ENCODE measurements at regions not wholly inside any gene's neighbourhood (a gene's known extent, or its start where the extent isn't known, plus 50 kb on each side); places are given as distances from the start of the nearest gene placed in this dataset.

GRCh38 chr3:18012436-18012835 lies 270.0 kb upstream of the TBC1D5 start:
- TF ChIP-seq CTCF (IDR thresholded peaks at IDR 0.05; ENCODE audit: low read depth, low read length), result no peak
- no peak overlapping the region for H3K4me3 ChIP-seq (ENCODE audit: low read depth, low read length)

GRCh38 chr3:18011387-18011786 lies 269.0 kb upstream of the TBC1D5 start:
- H3K4me3 ChIP-seq (ENCODE audit: low read depth, low read length), result no peak overlapping the region
- no peak for TF ChIP-seq CTCF (IDR thresholded peaks at IDR 0.05; ENCODE audit: low read depth, low read length)

GRCh38 chr3:18010001-18010400 lies 267.6 kb upstream of the TBC1D5 start:
- no peak overlapping the region for H3K4me3 ChIP-seq (ENCODE audit: low read depth, low read length)
- TF ChIP-seq CTCF (IDR thresholded peaks at IDR 0.05; ENCODE audit: low read depth, low read length), result no peak

GRCh38 chr3:18008706-18009368 lies 266.4 kb upstream of the TBC1D5 start:
- TF ChIP-seq CTCF (IDR thresholded peaks at IDR 0.05; ENCODE audit: low read depth, low read length), result no peak

GRCh38 chr3:18007980-18008379 lies 265.5 kb upstream of the TBC1D5 start:
- no peak overlapping the region for H3K4me3 ChIP-seq (ENCODE audit: low read depth, low read length)

More at GRCh38 chr3:18008706-18009368, 266.4 kb upstream of the TBC1D5 start:
- H3K4me3 ChIP-seq (ENCODE audit: low read depth, low read length), result no peak overlapping the region

GRCh38 chr3:17995769-17996168 lies 253.3 kb upstream of the TBC1D5 start:
- no peak for TF ChIP-seq CTCF (IDR thresholded peaks at IDR 0.05; ENCODE audit: low read depth, low read length)
- no peak overlapping the region for H3K4me3 ChIP-seq (ENCODE audit: low read depth, low read length)

More at GRCh38 chr3:18007980-18008379, 265.5 kb upstream of the TBC1D5 start:
- TF ChIP-seq CTCF (IDR thresholded peaks at IDR 0.05; ENCODE audit: low read depth, low read length), result no peak

GRCh38 chr3:17994167-17994566 lies 251.7 kb upstream of the TBC1D5 start:
- no peak overlapping the region for H3K4me3 ChIP-seq (ENCODE audit: low read depth, low read length)
- no peak for TF ChIP-seq CTCF (IDR thresholded peaks at IDR 0.05; ENCODE audit: low read depth, low read length)

Measured in WI38 (cell line).